HL-60 (cell line): ENCODE measurements at regions not wholly inside any gene's neighbourhood (a gene's known extent, or its start where the extent isn't known, plus 50 kb on each side); places are given as distances from the start of the nearest gene placed in this dataset.

ENCODE experiments used
- GABPA ChIP-seq: IDR thresholded peaks from 2 replicates; pipeline ENCODE4 v1.6.1; 2012; ENCODE audit warnings: low read depth
- POLR2AphosphoS5 ChIP-seq: IDR thresholded peaks from 2 replicates; pipeline ENCODE4 v1.6.1; 2012; ENCODE audit warnings: low read depth
- SPI1 ChIP-seq: IDR thresholded peaks from 2 replicates; pipeline ENCODE4 v1.6.1; 2012; ENCODE audit warnings: low read depth, mild to moderate bottlenecking, borderline replicate concordance
- TF ChIP-seq, protein P1 (sequence below): IDR thresholded peaks from one replicate; pipeline ENCODE4 v1.5.1; 2011; ENCODE audit warnings: low read length, control low read depth, inconsistent platforms; ENCODE audit not compliant: insufficient read depth
- TF ChIP-seq, protein P2 (sequence below): IDR thresholded peaks from 2 replicates; pipeline ENCODE4 v1.6.1; 2012; ENCODE audit warnings: low read depth; ENCODE audit not compliant: insufficient replicate concordance

DNA sequence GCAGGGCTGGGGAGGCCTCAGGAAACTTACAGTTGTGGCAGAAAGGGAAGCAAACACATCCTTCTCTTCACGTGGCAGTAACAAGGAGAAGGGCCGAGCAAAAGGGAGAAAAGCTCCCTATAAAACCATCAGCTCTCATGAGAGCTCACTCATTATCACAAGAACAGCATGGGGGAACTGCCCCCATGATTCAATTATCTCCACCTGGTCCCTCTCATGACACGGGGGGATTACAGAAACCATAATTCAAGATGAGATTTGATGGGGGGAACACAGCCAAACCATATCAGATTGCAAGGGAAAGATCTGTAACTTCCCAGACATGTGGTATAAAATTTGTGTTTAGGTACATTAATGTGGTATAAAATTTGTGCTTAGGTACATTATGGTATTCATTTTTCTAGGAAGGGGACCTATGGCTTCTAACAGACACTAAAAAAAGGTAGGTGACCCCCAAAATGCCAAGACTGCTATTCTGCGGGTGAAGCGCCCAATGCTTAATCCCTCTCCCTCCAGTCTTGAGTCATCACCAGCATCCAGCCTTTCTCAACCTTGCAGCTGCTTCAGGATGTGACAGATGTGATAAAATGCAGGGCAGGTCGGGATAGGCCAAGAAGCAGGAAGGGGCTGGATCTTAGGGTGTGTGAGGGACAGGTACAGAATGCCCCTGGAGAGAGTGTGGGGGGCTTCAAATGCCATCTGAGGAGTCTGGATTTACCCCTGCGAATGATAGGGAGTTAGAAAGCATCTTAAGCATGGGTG is 57.7 kb upstream of the AMPD3 start:
- TF ChIP-seq, protein P1, sequence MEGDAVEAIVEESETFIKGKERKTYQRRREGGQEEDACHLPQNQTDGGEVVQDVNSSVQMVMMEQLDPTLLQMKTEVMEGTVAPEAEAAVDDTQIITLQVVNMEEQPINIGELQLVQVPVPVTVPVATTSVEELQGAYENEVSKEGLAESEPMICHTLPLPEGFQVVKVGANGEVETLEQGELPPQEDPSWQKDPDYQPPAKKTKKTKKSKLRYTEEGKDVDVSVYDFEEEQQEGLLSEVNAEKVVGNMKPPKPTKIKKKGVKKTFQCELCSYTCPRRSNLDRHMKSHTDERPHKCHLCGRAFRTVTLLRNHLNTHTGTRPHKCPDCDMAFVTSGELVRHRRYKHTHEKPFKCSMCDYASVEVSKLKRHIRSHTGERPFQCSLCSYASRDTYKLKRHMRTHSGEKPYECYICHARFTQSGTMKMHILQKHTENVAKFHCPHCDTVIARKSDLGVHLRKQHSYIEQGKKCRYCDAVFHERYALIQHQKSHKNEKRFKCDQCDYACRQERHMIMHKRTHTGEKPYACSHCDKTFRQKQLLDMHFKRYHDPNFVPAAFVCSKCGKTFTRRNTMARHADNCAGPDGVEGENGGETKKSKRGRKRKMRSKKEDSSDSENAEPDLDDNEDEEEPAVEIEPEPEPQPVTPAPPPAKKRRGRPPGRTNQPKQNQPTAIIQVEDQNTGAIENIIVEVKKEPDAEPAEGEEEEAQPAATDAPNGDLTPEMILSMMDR: no peak
- TF ChIP-seq, protein P2, sequence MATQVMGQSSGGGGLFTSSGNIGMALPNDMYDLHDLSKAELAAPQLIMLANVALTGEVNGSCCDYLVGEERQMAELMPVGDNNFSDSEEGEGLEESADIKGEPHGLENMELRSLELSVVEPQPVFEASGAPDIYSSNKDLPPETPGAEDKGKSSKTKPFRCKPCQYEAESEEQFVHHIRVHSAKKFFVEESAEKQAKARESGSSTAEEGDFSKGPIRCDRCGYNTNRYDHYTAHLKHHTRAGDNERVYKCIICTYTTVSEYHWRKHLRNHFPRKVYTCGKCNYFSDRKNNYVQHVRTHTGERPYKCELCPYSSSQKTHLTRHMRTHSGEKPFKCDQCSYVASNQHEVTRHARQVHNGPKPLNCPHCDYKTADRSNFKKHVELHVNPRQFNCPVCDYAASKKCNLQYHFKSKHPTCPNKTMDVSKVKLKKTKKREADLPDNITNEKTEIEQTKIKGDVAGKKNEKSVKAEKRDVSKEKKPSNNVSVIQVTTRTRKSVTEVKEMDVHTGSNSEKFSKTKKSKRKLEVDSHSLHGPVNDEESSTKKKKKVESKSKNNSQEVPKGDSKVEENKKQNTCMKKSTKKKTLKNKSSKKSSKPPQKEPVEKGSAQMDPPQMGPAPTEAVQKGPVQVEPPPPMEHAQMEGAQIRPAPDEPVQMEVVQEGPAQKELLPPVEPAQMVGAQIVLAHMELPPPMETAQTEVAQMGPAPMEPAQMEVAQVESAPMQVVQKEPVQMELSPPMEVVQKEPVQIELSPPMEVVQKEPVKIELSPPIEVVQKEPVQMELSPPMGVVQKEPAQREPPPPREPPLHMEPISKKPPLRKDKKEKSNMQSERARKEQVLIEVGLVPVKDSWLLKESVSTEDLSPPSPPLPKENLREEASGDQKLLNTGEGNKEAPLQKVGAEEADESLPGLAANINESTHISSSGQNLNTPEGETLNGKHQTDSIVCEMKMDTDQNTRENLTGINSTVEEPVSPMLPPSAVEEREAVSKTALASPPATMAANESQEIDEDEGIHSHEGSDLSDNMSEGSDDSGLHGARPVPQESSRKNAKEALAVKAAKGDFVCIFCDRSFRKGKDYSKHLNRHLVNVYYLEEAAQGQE: no peak
- TF ChIP-seq POLR2AphosphoS5 (no peak), GABPA (no peak), SPI1 (no peak)
